ENCODE measurements at regions not wholly inside any gene's neighbourhood (a gene's known extent, or its start where the extent isn't known, plus 50 kb on each side); places are given as distances from the start of the nearest gene placed in this dataset.
"Not testable (repeated sequence)": the region's sequence is repeated elsewhere in the genome, so short reads cannot be mapped to it uniquely, and the experiment has no call there.

- no peak overlapping the region for H3K9ac ChIP-seq (ENCODE audit: low read depth, low read length)
- H3K27me3 ChIP-seq (ENCODE audit: insufficient read depth, low read length): no peaks in the 10 kb centered on the region
- no peak overlapping the region for H3K27ac ChIP-seq (ENCODE audit: low read depth, low read length)
- WGBS: 90% methylated on average over 4 of the region's 4 CpGs
- H3K4me1 ChIP-seq (ENCODE audit: insufficient read depth, low read length): no peaks in the 10 kb centered on the region
- H3K9me3 ChIP-seq (ENCODE audit: insufficient read depth, low read depth, low read length): no peaks in the 10 kb centered on the region
- H3K4me3 ChIP-seq (ENCODE audit: low read length): no peak overlapping the region
- no peaks in the 10 kb centered on the region for H3K36me3 ChIP-seq (ENCODE audit: insufficient read depth, low read length)
Observed at GRCh38 chr15:79769069-79769481, 127.7 kb downstream of the MTHFS start.

GRCh38 chr15:79769933-79770759 is 126.7 kb downstream of the MTHFS start:
- Histone ChIP-seq H3K9ac (ENCODE audit: low read depth, low read length) (no peak overlapping the region), H3K27ac (ENCODE audit: low read depth, low read length) (no peak overlapping the region), H3K9me3 (ENCODE audit: insufficient read depth, low read depth, low read length) (no peaks in the 10 kb centered on the region), H3K36me3 (ENCODE audit: insufficient read depth, low read length) (no peaks in the 10 kb centered on the region), H3K27me3 (ENCODE audit: insufficient read depth, low read length) (no peaks in the 10 kb centered on the region), H3K4me3 (ENCODE audit: low read length) (no peak overlapping the region), H3K4me1 (ENCODE audit: insufficient read depth, low read length) (no peaks in the 10 kb centered on the region)
- 93% methylated on average over 11 of the region's 11 CpGs for WGBS

GRCh38 chr15:79773128-79773527 is 123.7 kb downstream of the MTHFS start:
- no peak overlapping the region for H3K4me3 ChIP-seq (ENCODE audit: low read length)
- no peak overlapping the region for H3K27ac ChIP-seq (ENCODE audit: low read depth, low read length)
- H3K9me3 ChIP-seq (ENCODE audit: insufficient read depth, low read depth, low read length): no peaks in the 10 kb centered on the region
- 97% methylated on average over 7 of the region's 7 CpGs for WGBS
- no peaks in the 10 kb centered on the region for H3K4me1 ChIP-seq (ENCODE audit: insufficient read depth, low read length)
- no peaks in the 10 kb centered on the region for H3K36me3 ChIP-seq (ENCODE audit: insufficient read depth, low read length)
- H3K27me3 ChIP-seq (ENCODE audit: insufficient read depth, low read length): no peaks in the 10 kb centered on the region
- no peak overlapping the region for H3K9ac ChIP-seq (ENCODE audit: low read depth, low read length)

GRCh38 chr15:79775821-79776220 is 121.0 kb downstream of the MTHFS start:
- WGBS: no CpG with 5 or more reads among the region's 2 CpGs
- no peak overlapping the region for H3K9ac ChIP-seq (ENCODE audit: low read depth, low read length)
- H3K27ac ChIP-seq (ENCODE audit: low read depth, low read length): no peak overlapping the region
- H3K36me3 ChIP-seq (ENCODE audit: insufficient read depth, low read length): no peaks in the 10 kb centered on the region
- no peaks in the 10 kb centered on the region for H3K9me3 ChIP-seq (ENCODE audit: insufficient read depth, low read depth, low read length)
- no peak overlapping the region for H3K4me3 ChIP-seq (ENCODE audit: low read length)
- H3K4me1 ChIP-seq (ENCODE audit: insufficient read depth, low read length): no peaks in the 10 kb centered on the region
- no peaks in the 10 kb centered on the region for H3K27me3 ChIP-seq (ENCODE audit: insufficient read depth, low read length)

GRCh38 chr15:79777916-79778315 is 118.9 kb downstream of the MTHFS start:
- Histone ChIP-seq H3K9me3 (ENCODE audit: insufficient read depth, low read depth, low read length) (no peaks in the 10 kb centered on the region), H3K4me1 (ENCODE audit: insufficient read depth, low read length) (no peaks in the 10 kb centered on the region), H3K36me3 (ENCODE audit: insufficient read depth, low read length) (no peaks in the 10 kb centered on the region), H3K27me3 (ENCODE audit: insufficient read depth, low read length) (no peaks in the 10 kb centered on the region), H3K27ac (ENCODE audit: low read depth, low read length) (no peak overlapping the region), H3K9ac (ENCODE audit: low read depth, low read length) (no peak overlapping the region), H3K4me3 (ENCODE audit: low read length) (no peak overlapping the region)
- 84% methylated on average over 1 of the region's 2 CpGs for WGBS

GRCh38 chr15:79778378-79778990 is 118.3 kb downstream of the MTHFS start:
- Histone ChIP-seq H3K9me3 (ENCODE audit: insufficient read depth, low read depth, low read length) (no peaks in the 10 kb centered on the region), H3K36me3 (ENCODE audit: insufficient read depth, low read length) (no peaks in the 10 kb centered on the region), H3K27me3 (ENCODE audit: insufficient read depth, low read length) (no peaks in the 10 kb centered on the region), H3K9ac (ENCODE audit: low read depth, low read length) (no peak overlapping the region), H3K4me3 (ENCODE audit: low read length) (no peak overlapping the region), H3K4me1 (ENCODE audit: insufficient read depth, low read length) (no peaks in the 10 kb centered on the region), H3K27ac (ENCODE audit: low read depth, low read length) (no peak overlapping the region)
- 94% methylated on average over 3 of the region's 3 CpGs for WGBS

GRCh38 chr15:79779746-79780145 is 117.1 kb downstream of the MTHFS start:
- Histone ChIP-seq H3K9me3 (ENCODE audit: insufficient read depth, low read depth, low read length) (no peaks in the 10 kb centered on the region), H3K36me3 (ENCODE audit: insufficient read depth, low read length) (no peaks in the 10 kb centered on the region), H3K27ac (ENCODE audit: low read depth, low read length) (no peak overlapping the region), H3K9ac (ENCODE audit: low read depth, low read length) (no peak overlapping the region), H3K4me1 (ENCODE audit: insufficient read depth, low read length) (no peaks in the 10 kb centered on the region), H3K27me3 (ENCODE audit: insufficient read depth, low read length) (no peaks in the 10 kb centered on the region), H3K4me3 (ENCODE audit: low read length) (no peak overlapping the region)
- 100% methylated on average over 2 of the region's 2 CpGs for WGBS

GRCh38 chr15:79782307-79782706 is 114.5 kb downstream of the MTHFS start:
- H3K27ac ChIP-seq (ENCODE audit: low read depth, low read length): not testable (repeated sequence)

More at GRCh38 chr15:79782307-79782706, 114.5 kb downstream of the MTHFS start:
- H3K27me3 ChIP-seq (ENCODE audit: insufficient read depth, low read length); H3K4me3 ChIP-seq (ENCODE audit: low read length); H3K36me3 ChIP-seq (ENCODE audit: insufficient read depth, low read length); H3K9ac ChIP-seq (ENCODE audit: low read depth, low read length); H3K9me3 ChIP-seq (ENCODE audit: insufficient read depth, low read depth, low read length); H3K4me1 ChIP-seq (ENCODE audit: insufficient read depth, low read length): not testable (repeated sequence)

Measured in HUES64 (cell line).